Neural cell (in vitro differentiated cells): ENCODE measurements at regions not wholly inside any gene's neighbourhood (a gene's known extent, or its start where the extent isn't known, plus 50 kb on each side); places are given as distances from the start of the nearest gene placed in this dataset.

Experiments used
- H2AFZ ChIP-seq: fragments of 200-600, 300-800 bp; sonication (generic), shearing (Covaris generic); 2 replicates; pipeline ENCODE4 v1.6.0; 2014; ENCODE audit warnings: low read depth, mild to moderate bottlenecking, antibody characterized with exemption, low read length, moderate library complexity
- H3F3A ChIP-seq: fragments of 200-600 bp; shearing (Covaris generic); 2 replicates; pipeline ENCODE4 v1.6.1; 2016; ENCODE audit warnings: mild to moderate bottlenecking, moderate library complexity, mixed read lengths, antibody characterized with exemption, low read length; ENCODE audit not compliant: insufficient read depth, poor library complexity, severe bottlenecking
- H3K27ac ChIP-seq: fragments of 200-600, 300-800 bp; sonication (generic), shearing (Covaris generic); 2 replicates; pipeline ENCODE4 v1.5.1; 2014; ENCODE audit warnings: mild to moderate bottlenecking, low read length, moderate library complexity
- H3K27me3 ChIP-seq: fragments of 300-800, 200-600 bp; sonication (generic), shearing (Covaris generic); 2 replicates; pipeline ENCODE4 v1.6.0; 2014; ENCODE audit warnings: mild to moderate bottlenecking, low read depth, low read length, moderate library complexity; ENCODE audit not compliant: insufficient read depth
- H3K36me3 ChIP-seq: fragments of 300-800, 200-600 bp; sonication (generic), shearing (Covaris generic); 2 replicates; pipeline ENCODE4 v1.5.1; 2014; ENCODE audit warnings: mild to moderate bottlenecking, antibody characterized with exemption, low read length, moderate library complexity; ENCODE audit not compliant: insufficient read depth
- H3K4me2 ChIP-seq: fragments of 300-800, 200-600 bp; sonication (generic), shearing (Covaris generic); 2 replicates; pipeline ENCODE4 v1.6.0; 2014; ENCODE audit warnings: mild to moderate bottlenecking, low read length
- H3K4me3 ChIP-seq: fragments of 300-800, 200-600 bp; sonication (generic), shearing (Covaris generic); 2 replicates; pipeline ENCODE4 v1.5.1; 2014; ENCODE audit warnings: mild to moderate bottlenecking, low read length, moderate library complexity
- H3K79me2 ChIP-seq: fragments of 200-600 bp; shearing (Covaris generic); replicated peaks from 2 replicates; pipeline ENCODE4 v1.6.0; 2014; ENCODE audit warnings: mild to moderate bottlenecking, low read length, moderate library complexity; ENCODE audit not compliant: insufficient read depth
- H3K9ac ChIP-seq: fragments of 300-800, 200-600 bp; sonication (generic), shearing (Covaris generic); 2 replicates; pipeline ENCODE4 v1.6.1; 2016; ENCODE audit warnings: mild to moderate bottlenecking, low read length, mixed read lengths
- H3K9me2 ChIP-seq: fragments of 200-600 bp; shearing (Covaris generic); 2 replicates; pipeline ENCODE4 v1.6.1; 2016; ENCODE audit warnings: mild to moderate bottlenecking, low read length, mixed read lengths; ENCODE audit not compliant: insufficient read depth
- H3K9me3 ChIP-seq: fragments of 200-600, 300-800 bp; sonication (generic), shearing (Covaris generic); 2 replicates; pipeline ENCODE4 v1.6.1; 2016; ENCODE audit warnings: mild to moderate bottlenecking, mixed run types, low read length, moderate library complexity, mixed read lengths
- H4K20me1 ChIP-seq: fragments of 200-600 bp; shearing (Covaris generic); 2 replicates; pipeline ENCODE4 v1.6.1; 2016; ENCODE audit warnings: mild to moderate bottlenecking, mixed run types; ENCODE audit not compliant: insufficient read depth
- CTCF ChIP-seq: fragments of 450-650 bp; IDR thresholded peaks from 2 replicates; pipeline ENCODE4 v1.5.1; 2014; ENCODE audit warnings: antibody characterized with exemption, mild to moderate bottlenecking, moderate library complexity; ENCODE audit not compliant: poor library complexity, severe bottlenecking
- EP300 ChIP-seq: fragments of 450-650 bp; conservative IDR thresholded peaks from 2 replicates; pipeline ENCODE4 v1.6.1; 2014; ENCODE audit warnings: antibody characterized with exemption, mild to moderate bottlenecking, moderate library complexity; ENCODE audit not compliant: poor library complexity, severe bottlenecking
- EZH2 ChIP-seq: fragments of 200-600, 300-800 bp; shearing (Covaris generic), sonication (generic); IDR thresholded peaks from 2 replicates; pipeline ENCODE4 v1.6.1; 2014; ENCODE audit warnings: antibody characterized with exemption, low read length, borderline replicate concordance, mild to moderate bottlenecking; ENCODE audit not compliant: insufficient read depth, poor library complexity, severe bottlenecking
- MXI1 ChIP-seq: fragments of 450-650 bp; conservative IDR thresholded peaks from 2 replicates; pipeline ENCODE4 v1.6.1; 2014; ENCODE audit warnings: antibody characterized with exemption, mild to moderate bottlenecking; ENCODE audit not compliant: poor library complexity, severe bottlenecking
- POLR2AphosphoS5 ChIP-seq: IDR thresholded peaks from 2 replicates; pipeline ENCODE4 v1.6.1; 2012
- RAD21 ChIP-seq: fragments of 450-650 bp; conservative IDR thresholded peaks from 2 replicates; pipeline ENCODE4 v1.6.1; 2014; ENCODE audit warnings: antibody characterized with exemption, mild to moderate bottlenecking, moderate library complexity
- REST ChIP-seq: IDR thresholded peaks from 2 replicates; pipeline ENCODE4 v1.6.1; 2012; ENCODE audit warnings: borderline replicate concordance
- SMC3 ChIP-seq: fragments of 450-650 bp; conservative IDR thresholded peaks from 2 replicates; pipeline ENCODE4 v1.6.1; 2014; ENCODE audit warnings: antibody characterized with exemption, mild to moderate bottlenecking, moderate library complexity; ENCODE audit not compliant: poor library complexity
- TAF1 ChIP-seq: IDR thresholded peaks from 2 replicates; pipeline ENCODE4 v1.6.1; 2012; ENCODE audit warnings: low read depth

- H2AFZ ChIP-seq: no peak overlapping the region
- no peaks in the 10 kb centered on the region for H3K36me3 ChIP-seq
- no peaks in the 10 kb centered on the region for H4K20me1 ChIP-seq
- H3K79me2 ChIP-seq: no peaks in the 10 kb centered on the region
- no peak for TF ChIP-seq MXI1
- TF ChIP-seq TAF1: no peak
- TF ChIP-seq SMC3: no peak
- no peaks in the 10 kb centered on the region for H3K9me2 ChIP-seq
- no peaks in the 10 kb centered on the region for H3K9me3 ChIP-seq
- no peaks in the 10 kb centered on the region for H3F3A ChIP-seq
- no peak overlapping the region for H3K27ac ChIP-seq
- no peak overlapping the region for H3K4me2 ChIP-seq
- no peak overlapping the region for H3K4me3 ChIP-seq
- no peak overlapping the region for H3K9ac ChIP-seq
- no peaks in the 10 kb centered on the region for H3K27me3 ChIP-seq
Observed at GRCh38 chr12:47319746-47320145, 240.0 kb upstream of the AMIGO2 start.

- Histone ChIP-seq H3K9ac (no peak overlapping the region), H3K79me2 (no peaks in the 10 kb centered on the region), H3K36me3 (no peaks in the 10 kb centered on the region), H3K27me3 (no peaks in the 10 kb centered on the region), H2AFZ (no peak overlapping the region), H3K4me2 (no peak overlapping the region), H3F3A (no peaks in the 10 kb centered on the region), H3K27ac (no peak overlapping the region), H3K9me3 (no peaks in the 10 kb centered on the region), H3K9me2 (no peaks in the 10 kb centered on the region), H4K20me1 (no peaks in the 10 kb centered on the region), H3K4me3 (no peak overlapping the region)
- TF ChIP-seq EP300 (no peak), SMC3 (no peak), REST (no peak), TAF1 (no peak), CTCF (no peak), MXI1 (no peak), POLR2AphosphoS5 (no peak), EZH2 (no peak), RAD21 (no peak)
Observed at GRCh38 chr12:47318963-47319362, 239.2 kb upstream of the AMIGO2 start.
